ENCODE measurements at regions not wholly inside any gene's neighbourhood (a gene's known extent, or its start where the extent isn't known, plus 50 kb on each side); places are given as distances from the start of the nearest gene placed in this dataset.

DNA sequence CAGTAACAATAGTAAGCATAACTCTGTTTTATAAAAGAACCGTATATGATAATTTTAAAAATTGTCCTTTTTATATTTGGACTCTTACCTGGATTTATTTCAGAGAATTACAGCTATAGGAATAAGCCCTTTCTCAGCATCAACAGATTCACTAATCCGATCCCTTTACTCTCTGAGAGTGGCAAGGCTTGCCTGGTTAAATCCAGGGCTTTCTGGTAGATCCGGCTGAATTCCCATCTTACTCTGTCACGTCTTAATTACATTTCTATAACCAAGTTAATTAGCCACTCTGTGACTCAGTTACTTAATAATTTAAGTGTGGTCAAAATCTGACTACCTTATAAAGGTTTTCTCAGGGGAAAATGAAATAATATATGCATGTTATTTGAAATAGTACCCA lies 294.7 kb downstream of the FRK start:
- TF ChIP-seq NR2C2 (CRISPR knock-in tag; IDR thresholded peaks at IDR 0.05), result no peak
- TF ChIP-seq NR2C2 (tag; IDR thresholded peaks at IDR 0.05), result no peak
- TF ChIP-seq PHF20 (IDR thresholded peaks at IDR 0.05; ENCODE audit: partially characterized antibody), result no peak
- TF ChIP-seq SPI1 (IDR thresholded peaks at IDR 0.05; ENCODE audit: borderline replicate concordance, low read depth, low read length), result no peak
- TF ChIP-seq JUND (IDR thresholded peaks at IDR 0.05; ENCODE audit: borderline replicate concordance, low read depth, low read length), result no peak
- no peak for TF ChIP-seq JUND (tag; IDR thresholded peaks at IDR 0.05; ENCODE audit: borderline replicate concordance, low read depth, low read length)
- TF ChIP-seq ZNF23 (CRISPR knock-in tag; IDR thresholded peaks at IDR 0.05), result no peak
- TF ChIP-seq TBP (optimal IDR thresholded peaks at IDR 0.05; ENCODE audit: low read depth, low read length), result no peak
- TF ChIP-seq SAFB2 (IDR thresholded peaks at IDR 0.05; ENCODE audit: borderline replicate concordance, low read depth, low read length, severe bottlenecking), result no peak

Data from K562 (cell line).